Skeletal muscle tissue (tissue), 3 donors: ENCODE measurements at regions not wholly inside any gene's neighbourhood (a gene's known extent, or its start where the extent isn't known, plus 50 kb on each side); places are given as distances from the start of the nearest gene placed in this dataset.

Experiments
- H3K27ac ChIP-seq: one replicate; pipeline ENCODE4 v1.7.0; 2013; ENCODE audit warnings: mild to moderate bottlenecking, low read depth, low read length, inconsistent platforms
- H3K27me3 ChIP-seq, 3 donors: one replicate each; pipeline ENCODE4 v1.7.0; 2013; ENCODE audit warnings: low read length in 3 of 3; ENCODE audit not compliant: control insufficient read depth in 3 of 3, insufficient read depth in 3 of 3
- H3K36me3 ChIP-seq, 3 donors: one replicate each; pipeline ENCODE4 v1.7.0; 2013; ENCODE audit warnings: low read length in 3 of 3; ENCODE audit not compliant: control insufficient read depth in 3 of 3, insufficient read depth in 3 of 3
- H3K4me1 ChIP-seq, 3 donors: one replicate each; pipeline ENCODE4 v1.7.0; 2013; ENCODE audit warnings: low read length in 3 of 3, mild to moderate bottlenecking in 3 of 3; ENCODE audit not compliant: control insufficient read depth in 3 of 3, insufficient read depth in 3 of 3
- H3K4me3 ChIP-seq, 3 donors: one replicate each; pipeline ENCODE4 v1.7.0; 2013; ENCODE audit warnings: low read length in 3 of 3
- H3K9ac ChIP-seq, 3 donors: one replicate each; pipeline ENCODE4 v1.7.0; 2013; ENCODE audit warnings: low read length in 3 of 3, mild to moderate bottlenecking in 3 of 3, moderate library complexity in 2 of 3, low read depth in 1 of 3
- H3K9me3 ChIP-seq, 3 donors: one replicate each; pipeline ENCODE4 v1.7.0; 2013; ENCODE audit warnings: low read length in 3 of 3; ENCODE audit not compliant: control insufficient read depth in 3 of 3
- donor health status: Osteomylitis.

DNA sequence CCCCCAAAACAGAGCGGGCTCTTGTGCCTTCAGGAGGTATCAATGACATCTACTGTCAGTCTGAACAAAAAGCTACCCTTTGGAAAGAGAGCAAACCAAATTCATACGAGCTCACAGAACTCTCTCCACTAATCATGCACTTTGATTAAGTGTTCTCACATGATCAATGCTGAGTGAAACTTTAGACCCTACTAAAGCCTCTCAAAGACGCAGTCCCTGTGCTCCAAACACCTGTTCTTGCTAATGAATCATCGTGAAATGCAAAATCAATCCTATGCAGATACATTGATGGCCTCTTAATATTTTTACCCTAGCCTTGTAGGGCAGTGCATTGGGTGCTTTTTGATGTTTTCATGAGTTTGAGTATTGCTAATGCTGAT, 113.4 kb downstream of the ZBTB18 start:
- Histone ChIP-seq H3K36me3 (no peaks in the 10 kb centered on the region), H3K9me3 (no peaks in the 10 kb centered on the region), H3K4me1 (peaks cover 15 to 27% (median 15%) of the 10 kb centered on the region in 3 donors), H3K27me3 (no peaks in the 10 kb centered on the region), H3K9ac (no peak overlapping the region), H3K4me3 (no peak overlapping the region), H3K27ac (peak overlapping the region; percentile 81)

DNA sequence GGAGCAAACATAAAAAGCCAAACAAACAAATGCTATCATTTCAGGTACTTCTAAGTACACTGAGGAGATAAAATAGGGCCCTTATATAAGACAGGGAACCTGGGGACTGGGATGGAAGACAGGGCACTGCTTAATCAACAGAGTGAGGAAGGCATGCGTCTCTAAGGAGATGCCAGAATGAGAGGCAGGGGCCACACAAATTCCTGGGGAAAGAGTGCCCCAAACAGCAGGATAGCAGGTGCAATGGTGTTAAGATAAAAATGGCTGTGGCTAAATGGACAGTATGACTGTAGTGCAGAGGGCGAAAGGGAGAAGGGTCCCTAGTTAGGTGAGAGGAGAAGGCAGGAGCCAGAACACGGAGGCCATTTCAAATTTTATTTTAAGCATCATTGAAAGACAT, 113.9 kb downstream of the ZBTB18 start:
- no peaks in the 10 kb centered on the region for H3K27me3 ChIP-seq
- H3K9me3 ChIP-seq = no peaks in the 10 kb centered on the region
- H3K9ac ChIP-seq = no peak overlapping the region
- H3K27ac ChIP-seq = peak overlapping the region; percentile 81
- H3K36me3 ChIP-seq = no peaks in the 10 kb centered on the region
- no peak overlapping the region for H3K4me3 ChIP-seq
- H3K4me1 ChIP-seq = peaks cover 15 to 27% (median 15%) of the 10 kb centered on the region in 3 donors

GRCh38 chr1:244165701-244166100, 114.6 kb downstream of the ZBTB18 start:
- no peak overlapping the region for H3K9ac ChIP-seq
- H3K36me3 ChIP-seq = no peaks in the 10 kb centered on the region
- no peak overlapping the region for H3K4me3 ChIP-seq
- H3K9me3 ChIP-seq = no peaks in the 10 kb centered on the region
- H3K27me3 ChIP-seq = no peaks in the 10 kb centered on the region
- no peak overlapping the region for H3K27ac ChIP-seq
- H3K4me1 ChIP-seq = peaks cover 15 to 27% (median 15%) of the 10 kb centered on the region in 3 donors

GRCh38 chr1:244171241-244171985, 120.3 kb downstream of the ZBTB18 start:
- Histone ChIP-seq H3K4me3 (peak overlapping the region in 2 of 3 donors; percentile 12 to 31), H3K9me3 (no peaks in the 10 kb centered on the region), H3K9ac (no peak overlapping the region), H3K4me1 (peaks cover 7 to 24% (median 11%) of the 10 kb centered on the region in 3 donors), H3K27me3 (no peaks in the 10 kb centered on the region), H3K27ac (no peak overlapping the region), H3K36me3 (no peaks in the 10 kb centered on the region)

GRCh38 chr1:244173240-244173639, 122.2 kb downstream of the ZBTB18 start:
- Histone ChIP-seq H3K4me3 (no peak overlapping the region), H3K36me3 (no peaks in the 10 kb centered on the region), H3K27me3 (no peaks in the 10 kb centered on the region), H3K9me3 (no peaks in the 10 kb centered on the region), H3K27ac (no peak overlapping the region), H3K4me1 (peaks cover 7 to 24% (median 11%) of the 10 kb centered on the region in 3 donors), H3K9ac (no peak overlapping the region)

GRCh38 chr1:244173769-244174168, 122.7 kb downstream of the ZBTB18 start:
- Histone ChIP-seq H3K27ac (no peak overlapping the region), H3K27me3 (no peaks in the 10 kb centered on the region), H3K9me3 (no peaks in the 10 kb centered on the region), H3K4me1 (peaks cover 7 to 24% (median 11%) of the 10 kb centered on the region in 3 donors), H3K9ac (no peak overlapping the region), H3K4me3 (no peak overlapping the region), H3K36me3 (no peaks in the 10 kb centered on the region)

DNA sequence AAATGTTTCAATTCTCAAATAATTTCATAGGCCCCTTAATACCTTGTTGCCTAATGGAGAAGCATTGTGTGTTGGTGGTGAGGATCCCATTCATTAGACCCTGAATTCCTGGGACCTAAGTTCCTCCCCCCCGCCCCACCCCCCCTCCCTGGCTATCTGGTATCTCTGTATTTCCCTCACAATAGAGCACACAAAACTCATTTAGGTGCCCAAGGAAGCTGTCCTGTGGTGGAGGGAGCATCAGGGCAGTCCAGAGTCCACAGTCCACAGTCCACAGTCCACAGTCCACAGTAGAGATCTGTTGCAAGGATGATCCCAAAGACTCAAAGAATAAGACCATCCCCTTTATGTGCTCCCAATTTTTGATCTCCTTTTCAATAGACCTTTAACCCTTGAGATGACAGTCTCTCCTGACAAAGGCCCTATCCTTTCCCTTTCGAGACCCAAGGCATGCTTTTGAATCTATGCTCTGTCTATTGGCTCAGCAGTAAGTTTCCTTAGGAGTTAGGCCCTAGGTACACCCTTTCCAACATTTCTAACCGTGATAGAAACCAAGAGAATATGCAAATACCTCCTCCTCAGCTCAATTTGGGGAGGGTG, 123.9 kb downstream of the ZBTB18 start:
- H3K36me3 ChIP-seq = no peaks in the 10 kb centered on the region
- H3K27ac ChIP-seq = no peak overlapping the region
- no peaks in the 10 kb centered on the region for H3K9me3 ChIP-seq
- no peak overlapping the region for H3K9ac ChIP-seq
- peaks cover 7 to 24% (median 11%) of the 10 kb centered on the region in 3 donors for H3K4me1 ChIP-seq
- H3K27me3 ChIP-seq = no peaks in the 10 kb centered on the region
- H3K4me3 ChIP-seq = no peak overlapping the region

DNA sequence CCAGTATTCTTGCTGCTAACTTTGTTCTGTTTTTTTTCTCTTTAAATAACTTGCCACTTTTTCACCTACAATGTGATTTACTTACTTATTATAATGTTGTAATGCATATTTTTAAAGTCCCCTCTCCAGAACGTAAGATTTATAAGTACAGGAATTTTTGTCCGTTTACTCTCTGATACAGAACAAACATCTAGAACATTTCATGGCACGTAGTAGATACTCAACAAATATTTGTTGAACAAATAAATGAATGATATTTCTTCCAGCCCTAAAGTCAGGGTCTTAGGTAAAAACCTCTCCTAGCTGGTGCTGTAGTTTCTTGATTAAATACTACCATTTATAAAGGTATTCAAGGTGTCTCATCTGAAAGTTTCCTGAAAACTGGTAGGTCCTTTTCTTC, 125.1 kb downstream of the ZBTB18 start:
- no peak overlapping the region for H3K4me3 ChIP-seq
- H3K4me1 ChIP-seq = peaks cover 4 to 21% (median 9%) of the 10 kb centered on the region in 3 donors
- no peak overlapping the region for H3K9ac ChIP-seq
- H3K27me3 ChIP-seq = no peaks in the 10 kb centered on the region
- no peaks in the 10 kb centered on the region for H3K36me3 ChIP-seq
- no peak overlapping the region for H3K27ac ChIP-seq
- H3K9me3 ChIP-seq = no peaks in the 10 kb centered on the region

DNA sequence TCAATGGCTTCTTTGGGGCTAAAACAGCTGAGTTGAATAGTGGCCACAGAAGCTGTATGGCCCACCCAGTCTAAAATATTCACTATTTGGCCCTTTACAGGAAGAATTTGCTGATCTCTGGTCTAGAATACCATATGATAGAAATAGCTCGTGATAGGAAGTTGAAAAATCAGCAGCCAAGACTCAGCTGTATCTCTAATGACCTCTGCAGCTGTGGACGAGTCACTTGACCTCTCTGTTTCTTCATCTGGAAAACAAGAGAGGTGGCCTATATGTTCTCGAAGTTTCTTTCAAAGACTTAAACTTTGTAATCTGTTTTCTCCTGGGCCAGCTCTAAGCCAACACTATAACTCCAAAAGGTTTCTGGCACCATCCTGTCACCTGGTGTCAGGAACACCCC, 129.2 kb downstream of the ZBTB18 start:
- Histone ChIP-seq H3K9ac (no peak overlapping the region), H3K27me3 (no peaks in the 10 kb centered on the region), H3K4me1 (no peaks in the 10 kb centered on the region), H3K4me3 (no peak overlapping the region), H3K9me3 (no peaks in the 10 kb centered on the region), H3K27ac (no peak overlapping the region), H3K36me3 (no peaks in the 10 kb centered on the region)

- no peak overlapping the region for H3K4me3 ChIP-seq
- no peaks in the 10 kb centered on the region for H3K9me3 ChIP-seq
- peaks cover under 1 to 5% (median 3%) of the 10 kb centered on the region in 3 donors for H3K4me1 ChIP-seq
- H3K9ac ChIP-seq = no peak overlapping the region
- H3K27me3 ChIP-seq = no peaks in the 10 kb centered on the region
- no peaks in the 10 kb centered on the region for H3K36me3 ChIP-seq
- no peak overlapping the region for H3K27ac ChIP-seq
Observed at GRCh38 chr1:244181867-244182266, 130.8 kb downstream of the ZBTB18 start.
